HCT116 (cell line): ENCODE measurements at regions not wholly inside any gene's neighbourhood (a gene's known extent, or its start where the extent isn't known, plus 50 kb on each side); places are given as distances from the start of the nearest gene placed in this dataset.
A peak's percentile ranks its signal among the peaks of the same experiment; 100 is the strongest.

ENCODE experiments used
- ATAC-seq: fragments of 200-7000 bp; cut with Tn5 transposase; 2 replicates; pipeline ENCODE4 v1.9.1; 2020; ENCODE audit warnings: mild to moderate bottlenecking, moderate library complexity
- BruUV-seq: library from RNA; stranded (reverse); fragments of 400-500 nt; replicated peaks from 2 replicates; lab custom pipeline; 2021; lab: Mats Ljungman, UMichigan
- CTCF ChIA-PET: fragments of 300-600 bp; sonication (Branson Sonifier 250); formaldehyde crosslinking; loops from one replicate; lab custom pipeline; 2021; ENCODE audit warnings: antibody characterized with exemption; lab: Charles Lee
- POLR2A ChIA-PET: fragments of 300-600, 350-600 bp; sonication (Branson Sonifier 250); formaldehyde crosslinking; loops from one replicate; lab custom pipeline; 2021; ENCODE audit warnings: antibody characterized with exemption; lab: Charles Lee
- RAD21 ChIA-PET, 2 experiments: fragments of 300-600 bp; sonication (Branson Sonifier 250); formaldehyde crosslinking; loops; one replicate each; lab custom pipeline; 2023; ENCODE audit warnings: low total read pairs in 2 of 2; ENCODE audit not compliant: uncharacterized antibody in 2 of 2, unreplicated experiment in 2 of 2, low non-redundant PET in 1 of 2; lab: Charles Lee
- DNase-seq: peaks from one replicate; pipeline ENCODE4 v3.0.0-alpha.2; 2010; ENCODE audit warnings: low read depth, low spot score
- H2AFZ ChIP-seq: fragments of 200-600 bp; shearing (Covaris generic), sonication (generic); 2 replicates; pipeline ENCODE4 v1.6.1; 2017; ENCODE audit warnings: low read depth, mixed run types, mixed read lengths, antibody characterized with exemption, low read length; ENCODE audit not compliant: poor library complexity, severe bottlenecking
- H3K27ac ChIP-seq: 2 replicates; pipeline ENCODE4 v1.5.1; 2012; ENCODE audit warnings: low read depth, low read length
- H3K27me3 ChIP-seq: fragments of 200-600 bp; sonication (generic); 2 replicates; pipeline ENCODE4 v1.6.1; 2016; ENCODE audit warnings: mixed run types, low read length, mixed read lengths; ENCODE audit not compliant: insufficient read depth
- H3K36me3 ChIP-seq, 2 experiments: fragments of 200-500 bp in 1 of 2; fragments of 200-600 bp in 1 of 2; sonication (Bioruptor generic) in 1 of 2; sonication (generic) in 1 of 2; 2 replicates each; pipeline versions ENCODE4 v1.5.1 to v1.6.1; 2014 to 2016; ENCODE audit warnings: low read length in 2 of 2, inconsistent platforms in 1 of 2, mixed read lengths in 1 of 2, mixed run types in 1 of 2; ENCODE audit not compliant: insufficient read depth in 2 of 2, control insufficient read depth in 1 of 2
- H3K4me1 ChIP-seq, 2 experiments: fragments of 200-600 bp in 1 of 2; sonication (generic) in 1 of 2; 2 replicates each; pipeline versions ENCODE4 v1.5.1 to v1.6.1; 2012 to 2017; ENCODE audit warnings: low read length in 2 of 2, inconsistent platforms in 1 of 2, mild to moderate bottlenecking in 1 of 2, mixed read lengths in 1 of 2, mixed run types in 1 of 2, moderate library complexity in 1 of 2; ENCODE audit not compliant: insufficient read depth in 2 of 2, control insufficient read depth in 1 of 2
- H3K4me2 ChIP-seq: fragments of 200-600 bp; sonication (generic); 2 replicates; pipeline ENCODE4 v1.6.1; 2017; ENCODE audit warnings: mixed run types, low read length, mixed read lengths
- H3K4me3 ChIP-seq, 2 experiments: fragments of 200-600 bp in 1 of 2; sonication (generic) in 1 of 2; replicated peaks in 1 of 2; 2 replicates each; pipeline ENCODE4 v1.5.1; 2011 to 2016; ENCODE audit warnings: low read length in 2 of 2, control low read depth in 1 of 2, low read depth in 1 of 2, mild to moderate bottlenecking in 1 of 2, mixed read lengths in 1 of 2, mixed run types in 1 of 2
- H3K79me2 ChIP-seq: fragments of 200-600 bp; sonication (generic); 2 replicates; pipeline ENCODE4 v1.6.1; 2017; ENCODE audit warnings: mild to moderate bottlenecking, mixed run types, low read length, moderate library complexity, mixed read lengths; ENCODE audit not compliant: insufficient read depth
- H3K9ac ChIP-seq: fragments of 200-600 bp; sonication (generic); 2 replicates; pipeline ENCODE4 v1.6.1; 2016; ENCODE audit warnings: low read length, mixed read lengths
- H3K9me2 ChIP-seq: fragments of 200-600 bp; sonication (generic), shearing (Covaris generic); 2 replicates; pipeline ENCODE4 v1.6.1; 2017; ENCODE audit warnings: mixed run types, mild to moderate bottlenecking, moderate library complexity; ENCODE audit not compliant: insufficient read depth
- H3K9me3 ChIP-seq, 2 experiments: fragments of 200-500 bp in 1 of 2; fragments of 200-600 bp in 1 of 2; sonication (Bioruptor generic) in 1 of 2; sonication (generic) in 1 of 2; 2 replicates each; pipeline ENCODE4 v1.6.1; 2014 to 2017; ENCODE audit warnings: low read length in 2 of 2, mixed read lengths in 2 of 2, inconsistent platforms in 1 of 2, low read depth in 1 of 2, mild to moderate bottlenecking in 1 of 2, mixed run types in 1 of 2, moderate library complexity in 1 of 2; ENCODE audit not compliant: control insufficient read depth in 1 of 2, insufficient read depth in 1 of 2
- H4K20me1 ChIP-seq: fragments of 200-600 bp; sonication (generic), shearing (Covaris generic); 2 replicates; pipeline ENCODE4 v1.6.1; 2017; ENCODE audit warnings: mixed run types, mild to moderate bottlenecking, moderate library complexity; ENCODE audit not compliant: insufficient read depth
- CEBPB ChIP-seq: IDR thresholded peaks from 2 replicates; pipeline ENCODE4 v1.6.1; 2012; ENCODE audit warnings: low read depth
- EGR1 ChIP-seq: IDR thresholded peaks from 2 replicates; pipeline ENCODE4 v1.6.1; 2012; ENCODE audit warnings: low read depth
- ELF1 ChIP-seq: IDR thresholded peaks from 2 replicates; pipeline ENCODE4 v1.6.1; 2012; ENCODE audit warnings: low read depth, borderline replicate concordance
- EZH2phosphoT487 ChIP-seq: fragments of 200-600 bp; IDR thresholded peaks from 2 replicates; pipeline ENCODE4 v1.6.1; 2018; ENCODE audit warnings: antibody characterized with exemption, borderline replicate concordance
- JUND ChIP-seq: IDR thresholded peaks from 2 replicates; pipeline ENCODE4 v1.6.1; 2012
- POLR2A ChIP-seq: IDR thresholded peaks from 2 replicates; pipeline ENCODE4 v1.7.0; 2011; ENCODE audit warnings: borderline replicate concordance; ENCODE audit not compliant: insufficient read depth, insufficient read length; ENCODE audit errors: extremely low read depth
- POLR2AphosphoS5 ChIP-seq: IDR thresholded peaks from 2 replicates; pipeline ENCODE4 v1.6.1; 2011; ENCODE audit warnings: mild to moderate bottlenecking, low read depth, low read length, moderate library complexity
- SP1 ChIP-seq: IDR thresholded peaks from 2 replicates; pipeline ENCODE4 v1.6.1; 2012; ENCODE audit warnings: low read depth
- TCF7L2 ChIP-seq: IDR thresholded peaks from 2 replicates; pipeline ENCODE4 v1.7.0; 2011; ENCODE audit warnings: borderline replicate concordance, inconsistent platforms; ENCODE audit not compliant: insufficient read depth, insufficient read length; ENCODE audit errors: extremely low read depth
- YY1 ChIP-seq: IDR thresholded peaks from 2 replicates; pipeline ENCODE4 v1.6.1; 2011; ENCODE audit warnings: low read length, low read depth, moderate library complexity, mild to moderate bottlenecking; ENCODE audit not compliant: insufficient replicate concordance; ENCODE audit errors: extremely low read depth
- ZFX ChIP-seq: fragments of 450-650 bp; IDR thresholded peaks from 2 replicates; pipeline ENCODE4 v1.6.1; 2017
- ZNF274 ChIP-seq: fragments of 200-500 bp; sonication (Bioruptor generic); IDR thresholded peaks from 2 replicates; pipeline ENCODE4 v1.6.1; 2014; ENCODE audit warnings: mild to moderate bottlenecking, low read depth, low read length, inconsistent platforms
- intact Hi-C: fragments of 100-400 bp; cut with micrococcal nuclease; formaldehyde crosslinking; loops from 2 replicates; pipeline ENCODE4 v1.10.0; 2022
- TF ChIP-seq, protein P1 (sequence below): IDR thresholded peaks from 2 replicates; pipeline ENCODE4 v1.6.1; 2012; ENCODE audit warnings: low read depth
- TF ChIP-seq, protein P2 (sequence below), 3 experiments: fragments of 200-600 bp in 1 of 3; sonication (generic) in 1 of 3; IDR thresholded peaks in 2 of 3; conservative IDR thresholded peaks in 1 of 3; 2 replicates each; pipeline ENCODE4 v1.5.1; 2012 to 2017; ENCODE audit warnings: low read depth in 2 of 3, low read length in 2 of 3, antibody characterized with exemption in 1 of 3, borderline replicate concordance in 1 of 3, control low read depth in 1 of 3, mild to moderate bottlenecking in 1 of 3, mixed read lengths in 1 of 3, mixed run types in 1 of 3, moderate library complexity in 1 of 3; ENCODE audit not compliant: insufficient read depth in 1 of 3

DNA sequence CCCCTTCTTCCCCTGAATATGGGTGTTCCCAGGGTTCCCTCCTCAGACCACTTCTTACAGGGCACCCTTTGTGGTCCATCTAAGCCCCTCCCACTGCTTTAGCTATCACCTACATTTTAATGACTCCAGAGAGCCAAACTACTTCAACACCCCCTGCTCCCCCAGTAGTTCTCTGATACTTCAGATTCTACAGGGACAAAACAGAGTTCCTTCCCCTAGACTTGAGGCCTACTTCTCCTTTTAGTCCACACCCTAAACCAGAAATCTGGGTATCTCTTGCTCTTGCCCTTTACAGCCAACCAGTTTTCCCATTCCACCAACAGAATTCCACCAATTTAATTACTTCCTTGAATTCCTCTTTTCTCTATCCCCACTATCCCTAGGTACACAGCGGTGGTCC, 107.2 kb downstream of the KCNRG start:
- TF ChIP-seq, protein P1, sequence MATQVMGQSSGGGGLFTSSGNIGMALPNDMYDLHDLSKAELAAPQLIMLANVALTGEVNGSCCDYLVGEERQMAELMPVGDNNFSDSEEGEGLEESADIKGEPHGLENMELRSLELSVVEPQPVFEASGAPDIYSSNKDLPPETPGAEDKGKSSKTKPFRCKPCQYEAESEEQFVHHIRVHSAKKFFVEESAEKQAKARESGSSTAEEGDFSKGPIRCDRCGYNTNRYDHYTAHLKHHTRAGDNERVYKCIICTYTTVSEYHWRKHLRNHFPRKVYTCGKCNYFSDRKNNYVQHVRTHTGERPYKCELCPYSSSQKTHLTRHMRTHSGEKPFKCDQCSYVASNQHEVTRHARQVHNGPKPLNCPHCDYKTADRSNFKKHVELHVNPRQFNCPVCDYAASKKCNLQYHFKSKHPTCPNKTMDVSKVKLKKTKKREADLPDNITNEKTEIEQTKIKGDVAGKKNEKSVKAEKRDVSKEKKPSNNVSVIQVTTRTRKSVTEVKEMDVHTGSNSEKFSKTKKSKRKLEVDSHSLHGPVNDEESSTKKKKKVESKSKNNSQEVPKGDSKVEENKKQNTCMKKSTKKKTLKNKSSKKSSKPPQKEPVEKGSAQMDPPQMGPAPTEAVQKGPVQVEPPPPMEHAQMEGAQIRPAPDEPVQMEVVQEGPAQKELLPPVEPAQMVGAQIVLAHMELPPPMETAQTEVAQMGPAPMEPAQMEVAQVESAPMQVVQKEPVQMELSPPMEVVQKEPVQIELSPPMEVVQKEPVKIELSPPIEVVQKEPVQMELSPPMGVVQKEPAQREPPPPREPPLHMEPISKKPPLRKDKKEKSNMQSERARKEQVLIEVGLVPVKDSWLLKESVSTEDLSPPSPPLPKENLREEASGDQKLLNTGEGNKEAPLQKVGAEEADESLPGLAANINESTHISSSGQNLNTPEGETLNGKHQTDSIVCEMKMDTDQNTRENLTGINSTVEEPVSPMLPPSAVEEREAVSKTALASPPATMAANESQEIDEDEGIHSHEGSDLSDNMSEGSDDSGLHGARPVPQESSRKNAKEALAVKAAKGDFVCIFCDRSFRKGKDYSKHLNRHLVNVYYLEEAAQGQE: no peak
- TF ChIP-seq YY1 (no peak), POLR2A (no peak), SP1 (no peak), EZH2phosphoT487 (no peak)
- TF ChIP-seq, all 23 proteins: peak for 0
- ATAC-seq: no peak
- Histone ChIP-seq H2AFZ (no peak overlapping the region), H3K4me1 (peaks cover 17 to 34% of the 10 kb centered on the region in 2 experiments), H3K9me2 (no peaks in the 10 kb centered on the region), H3K9me3 (no peaks in the 10 kb centered on the region), H4K20me1 (no peaks in the 10 kb centered on the region), H3K27me3 (no peaks in the 10 kb centered on the region), H3K9ac (no peak overlapping the region), H3K4me2 (peak overlapping the region; percentile 80; the same call in 1 of the 2 replicates), H3K36me3 (no peaks in the 10 kb centered on the region), H3K27ac (no peak overlapping the region; the same call in 1 of the 2 replicates), H3K79me2 (peaks cover 13% of the 10 kb centered on the region), H3K4me3 (no peak overlapping the region)
- DNase-seq: no peak
- BruUV-seq: no TSS peak
- POLR2A ChIA-PET: no interaction called here
- intact Hi-C loops: loop anchor here (10.0 kb wide), 1 partner anchor 128 kb away; the partner anchor contains the start of gene TRIM13
- RAD21 ChIA-PET: no interaction called here
- CTCF ChIA-PET: no interaction called here

DNA sequence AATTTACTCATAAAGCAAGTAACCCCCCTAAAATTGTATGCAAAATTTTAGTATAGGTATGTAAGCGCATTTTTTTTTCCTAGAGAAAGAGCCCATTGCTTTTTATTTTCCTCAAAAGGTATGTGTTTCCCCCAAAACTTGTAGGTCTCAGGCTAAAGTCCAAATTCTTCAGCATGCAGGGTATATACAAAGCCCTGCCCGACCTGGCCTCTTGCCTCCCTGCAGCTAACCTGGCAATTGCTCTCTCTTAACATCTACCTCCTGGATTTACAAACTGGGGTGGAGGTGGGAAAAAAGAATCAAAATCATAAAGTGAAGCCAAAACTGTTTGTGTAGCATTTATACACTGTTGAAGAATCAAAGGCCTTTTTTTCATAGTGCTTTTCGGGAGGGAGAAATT, 107.8 kb downstream of the KCNRG start:
- CTCF ChIA-PET: no interaction called here
- H3K4me3 ChIP-seq: peak overlapping the region; percentile 52 to 76

More for the DNA sequence above, 107.8 kb downstream of the KCNRG start:
- intact Hi-C loops: loop anchor here (10.0 kb wide), 1 partner anchor 128 kb away; the partner anchor contains the start of gene TRIM13
- no peak for DNase-seq
- ATAC-seq: no peak
- Histone ChIP-seq H3K4me1 (peaks cover 17 to 34% of the 10 kb centered on the region in 2 experiments), H3K79me2 (peaks cover 13% of the 10 kb centered on the region), H3K4me2 (peak overlapping the region; percentile 80), H3K27ac (peak overlapping the region; percentile 99; the same call in 1 of the 2 replicates), H3K9ac (peak overlapping the region; percentile 80), H3K9me2 (no peaks in the 10 kb centered on the region), H3K27me3 (no peaks in the 10 kb centered on the region), H2AFZ (no peak overlapping the region), H3K36me3 (no peaks in the 10 kb centered on the region), H4K20me1 (no peaks in the 10 kb centered on the region), H3K9me3 (no peaks in the 10 kb centered on the region)
- ChIA-PET POLR2A (no interaction called here), RAD21 (interaction anchor here in 1 of 2 experiments (0.6 kb wide), 1 partner anchor 126 kb away, joined by 3 read pairs; the partner anchor contains the start of gene TRIM13)
- TF ChIP-seq EZH2phosphoT487: no peak
- TF ChIP-seq, protein P2, sequence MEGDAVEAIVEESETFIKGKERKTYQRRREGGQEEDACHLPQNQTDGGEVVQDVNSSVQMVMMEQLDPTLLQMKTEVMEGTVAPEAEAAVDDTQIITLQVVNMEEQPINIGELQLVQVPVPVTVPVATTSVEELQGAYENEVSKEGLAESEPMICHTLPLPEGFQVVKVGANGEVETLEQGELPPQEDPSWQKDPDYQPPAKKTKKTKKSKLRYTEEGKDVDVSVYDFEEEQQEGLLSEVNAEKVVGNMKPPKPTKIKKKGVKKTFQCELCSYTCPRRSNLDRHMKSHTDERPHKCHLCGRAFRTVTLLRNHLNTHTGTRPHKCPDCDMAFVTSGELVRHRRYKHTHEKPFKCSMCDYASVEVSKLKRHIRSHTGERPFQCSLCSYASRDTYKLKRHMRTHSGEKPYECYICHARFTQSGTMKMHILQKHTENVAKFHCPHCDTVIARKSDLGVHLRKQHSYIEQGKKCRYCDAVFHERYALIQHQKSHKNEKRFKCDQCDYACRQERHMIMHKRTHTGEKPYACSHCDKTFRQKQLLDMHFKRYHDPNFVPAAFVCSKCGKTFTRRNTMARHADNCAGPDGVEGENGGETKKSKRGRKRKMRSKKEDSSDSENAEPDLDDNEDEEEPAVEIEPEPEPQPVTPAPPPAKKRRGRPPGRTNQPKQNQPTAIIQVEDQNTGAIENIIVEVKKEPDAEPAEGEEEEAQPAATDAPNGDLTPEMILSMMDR (IDR thresholded peaks at IDR 0.05 in 2 of 3, conservative IDR thresholded peaks at IDR 0.05 in 1 of 3; ENCODE audit: borderline replicate concordance in 1 of 3, insufficient read depth in 1 of 3, low read depth in 2 of 3, low read length in 2 of 3): no peak
- TF ChIP-seq SP1: no peak
- TF ChIP-seq JUND: no peak
- no peak for TF ChIP-seq CEBPB
- no peak for TF ChIP-seq POLR2AphosphoS5
- no peak for TF ChIP-seq ZNF274
- TF ChIP-seq TCF7L2: no peak
- TF ChIP-seq ELF1: no peak
- no peak for TF ChIP-seq EGR1
- no peak for TF ChIP-seq ZFX
- no TSS peak for BruUV-seq
